ENCODE measurements at regions not wholly inside any gene's neighbourhood (a gene's known extent, or its start where the extent isn't known, plus 50 kb on each side); places are given as distances from the start of the nearest gene placed in this dataset.

DNA sequence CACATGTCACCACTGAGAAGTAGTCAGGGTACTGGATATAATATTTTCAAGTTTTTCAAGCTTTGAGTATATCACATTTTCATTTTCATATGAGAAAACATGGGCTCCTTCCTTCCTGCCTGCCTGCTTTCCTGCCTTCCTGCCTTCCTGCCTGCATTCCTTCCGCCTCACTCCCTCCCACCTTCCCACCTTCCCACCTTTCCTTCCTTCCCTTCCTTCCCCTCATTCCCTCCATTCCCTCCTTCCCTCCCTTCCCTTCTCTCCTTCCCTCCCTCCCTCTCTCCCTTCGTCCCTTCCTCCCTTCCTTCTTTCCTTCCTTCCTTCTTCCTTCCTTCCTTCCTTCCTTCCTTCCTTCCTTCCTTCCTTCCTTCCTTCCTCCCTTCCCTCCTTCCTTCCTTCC lies 175.3 kb downstream of the HMHB1 start:
- intact Hi-C loops (cut with DNase I) = no loop called here
- Histone ChIP-seq H3K27me3 (no peaks in the 10 kb centered on the region), H3K9me3 (no peaks in the 10 kb centered on the region), H3K4me1 (no peaks in the 10 kb centered on the region), H3K4me3 (replicated peaks in 1 of 3) (no peak overlapping the region), H3K36me3 (no peaks in the 10 kb centered on the region), H3K27ac (no peak overlapping the region)
- TF ChIP-seq CTCF (IDR thresholded peaks at IDR 0.05) (no peak), POLR2A (IDR thresholded peaks at IDR 0.05) (no peak)
- 85 to 99% methylated on average over 2 of the region's 2 CpGs for WGBS, 2 donors
- DNase-seq = no peak

GRCh38 chr5:143987751-143988560 lies 176.0 kb downstream of the HMHB1 start:
- H3K4me3 ChIP-seq (replicated peaks in 1 of 3) = no peak overlapping the region
- no peak overlapping the region for H3K27ac ChIP-seq
- no peaks in the 10 kb centered on the region for H3K4me1 ChIP-seq
- H3K9me3 ChIP-seq = no peaks in the 10 kb centered on the region
- intact Hi-C loops (cut with DNase I) = no loop called here
- 87 to 88% methylated on average over 3 of the region's 3 CpGs for WGBS, 2 donors
- TF ChIP-seq POLR2A (IDR thresholded peaks at IDR 0.05) = no peak
- no peak for TF ChIP-seq CTCF (IDR thresholded peaks at IDR 0.05)
- H3K36me3 ChIP-seq = no peaks in the 10 kb centered on the region
- no peak for DNase-seq
- no peaks in the 10 kb centered on the region for H3K27me3 ChIP-seq

DNA sequence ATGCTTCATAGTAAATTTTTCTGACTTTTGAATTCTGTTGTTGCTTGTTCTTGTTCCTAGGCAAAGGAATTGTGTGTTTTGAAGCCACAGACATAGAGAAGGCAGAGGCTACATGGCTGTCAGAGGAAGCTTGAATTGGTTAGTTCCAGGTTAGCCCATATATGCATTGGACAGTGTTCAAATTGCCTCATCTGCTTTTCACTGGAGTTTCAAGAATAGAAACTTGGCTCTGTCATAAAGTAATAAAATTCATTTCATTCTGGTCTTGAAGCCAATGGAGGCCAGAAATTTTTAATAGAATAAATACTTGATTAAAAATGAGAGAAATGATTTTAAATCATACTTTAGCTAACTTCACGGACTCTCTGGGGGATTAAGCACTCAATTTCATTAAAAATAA lies 178.0 kb downstream of the YIPF5 start:
- TF ChIP-seq CTCF (IDR thresholded peaks at IDR 0.05) (no peak), POLR2A (IDR thresholded peaks at IDR 0.05) (no peak)
- H3K4me3 ChIP-seq (replicated peaks in 1 of 3) = no peak overlapping the region
- no peaks in the 10 kb centered on the region for H3K36me3 ChIP-seq
- no peaks in the 10 kb centered on the region for H3K9me3 ChIP-seq
- WGBS, 2 donors = 78 to 89% methylated on average over 1 of the region's 1 CpG
- H3K4me1 ChIP-seq = no peaks in the 10 kb centered on the region
- intact Hi-C loops (cut with DNase I) = no loop called here
- DNase-seq = no peak
- no peak overlapping the region for H3K27ac ChIP-seq
- no peaks in the 10 kb centered on the region for H3K27me3 ChIP-seq

DNA sequence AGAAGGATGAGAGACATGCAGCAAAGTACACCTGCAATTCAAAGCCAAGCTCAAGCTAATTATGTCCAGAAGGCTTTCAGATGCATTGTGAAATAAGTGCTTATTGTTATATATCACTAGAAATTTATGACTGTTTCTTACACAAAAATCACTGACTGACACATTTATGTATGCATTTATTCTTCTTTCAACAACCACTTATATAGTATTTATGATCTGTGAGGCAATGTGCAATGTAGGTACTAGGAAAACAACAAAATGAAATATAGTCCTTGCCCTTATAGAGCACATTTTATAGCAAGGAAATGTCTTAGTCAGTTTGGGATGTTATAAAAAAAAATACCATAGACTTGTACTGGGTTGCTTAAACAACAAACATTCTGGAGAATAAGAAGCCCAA lies 167.6 kb downstream of the YIPF5 start:
- DNase-seq = no peak
- H3K36me3 ChIP-seq = no peaks in the 10 kb centered on the region
- H3K4me3 ChIP-seq (replicated peaks in 1 of 3) = no peak overlapping the region
- H3K27me3 ChIP-seq = no peaks in the 10 kb centered on the region
- intact Hi-C loops (cut with DNase I) = no loop called here
- H3K27ac ChIP-seq = no peak overlapping the region
- no peaks in the 10 kb centered on the region for H3K9me3 ChIP-seq
- no peaks in the 10 kb centered on the region for H3K4me1 ChIP-seq
- TF ChIP-seq POLR2A (IDR thresholded peaks at IDR 0.05) = no peak
- no peak for TF ChIP-seq CTCF (IDR thresholded peaks at IDR 0.05)

GRCh38 chr5:144003636-144004035 lies 166.8 kb downstream of the YIPF5 start:
- Histone ChIP-seq H3K36me3 (no peaks in the 10 kb centered on the region), H3K27ac (no peak overlapping the region), H3K4me1 (no peaks in the 10 kb centered on the region), H3K4me3 (replicated peaks in 1 of 3) (no peak overlapping the region), H3K9me3 (no peaks in the 10 kb centered on the region), H3K27me3 (no peaks in the 10 kb centered on the region)
- TF ChIP-seq POLR2A (IDR thresholded peaks at IDR 0.05) (no peak), CTCF (IDR thresholded peaks at IDR 0.05) (no peak)
- intact Hi-C loops (cut with DNase I) = no loop called here
- no peak for DNase-seq
- 81 to 87% methylated on average over 3 of the region's 3 CpGs for WGBS, 2 donors
